ENCODE measurements at regions not wholly inside any gene's neighbourhood (a gene's known extent, or its start where the extent isn't known, plus 50 kb on each side); places are given as distances from the start of the nearest gene placed in this dataset.
"Not testable (repeated sequence)": the region's sequence is repeated elsewhere in the genome, so short reads cannot be mapped to it uniquely, and the experiment has no call there.

GRCh38 chr5:114054594-114054993, 307.3 kb upstream of the KCNN2 start:
- DNase-seq (ENCODE audit: low spot score) = no peak

GRCh38 chr5:114055318-114056184, 306.3 kb upstream of the KCNN2 start:
- no peak for DNase-seq (ENCODE audit: low spot score)

DNA sequence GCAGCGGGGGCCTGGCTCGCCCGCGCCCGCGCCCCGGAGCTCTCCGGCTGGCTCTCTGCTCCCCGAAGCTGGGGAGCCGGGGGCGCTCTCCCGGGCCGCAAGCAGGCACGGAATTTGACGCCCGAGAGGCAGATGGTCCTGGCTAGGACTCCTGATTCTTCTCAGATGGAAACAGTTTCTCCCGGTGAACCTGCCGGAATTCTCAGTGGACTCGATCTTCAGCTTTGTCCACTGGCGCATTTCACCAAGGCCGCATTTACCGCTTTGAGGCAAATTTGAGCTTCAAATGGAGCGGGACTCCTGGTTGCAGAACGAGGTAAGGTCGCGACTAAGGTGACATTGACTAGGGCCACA, 305.7 kb upstream of the KCNN2 start:
- no peak for DNase-seq (ENCODE audit: low spot score)

- DNase-seq (ENCODE audit: low spot score) = no peak
These were observed 301.0 kb upstream of the KCNN2 start for GRCh38 chr5:114060866-114061265.

DNA sequence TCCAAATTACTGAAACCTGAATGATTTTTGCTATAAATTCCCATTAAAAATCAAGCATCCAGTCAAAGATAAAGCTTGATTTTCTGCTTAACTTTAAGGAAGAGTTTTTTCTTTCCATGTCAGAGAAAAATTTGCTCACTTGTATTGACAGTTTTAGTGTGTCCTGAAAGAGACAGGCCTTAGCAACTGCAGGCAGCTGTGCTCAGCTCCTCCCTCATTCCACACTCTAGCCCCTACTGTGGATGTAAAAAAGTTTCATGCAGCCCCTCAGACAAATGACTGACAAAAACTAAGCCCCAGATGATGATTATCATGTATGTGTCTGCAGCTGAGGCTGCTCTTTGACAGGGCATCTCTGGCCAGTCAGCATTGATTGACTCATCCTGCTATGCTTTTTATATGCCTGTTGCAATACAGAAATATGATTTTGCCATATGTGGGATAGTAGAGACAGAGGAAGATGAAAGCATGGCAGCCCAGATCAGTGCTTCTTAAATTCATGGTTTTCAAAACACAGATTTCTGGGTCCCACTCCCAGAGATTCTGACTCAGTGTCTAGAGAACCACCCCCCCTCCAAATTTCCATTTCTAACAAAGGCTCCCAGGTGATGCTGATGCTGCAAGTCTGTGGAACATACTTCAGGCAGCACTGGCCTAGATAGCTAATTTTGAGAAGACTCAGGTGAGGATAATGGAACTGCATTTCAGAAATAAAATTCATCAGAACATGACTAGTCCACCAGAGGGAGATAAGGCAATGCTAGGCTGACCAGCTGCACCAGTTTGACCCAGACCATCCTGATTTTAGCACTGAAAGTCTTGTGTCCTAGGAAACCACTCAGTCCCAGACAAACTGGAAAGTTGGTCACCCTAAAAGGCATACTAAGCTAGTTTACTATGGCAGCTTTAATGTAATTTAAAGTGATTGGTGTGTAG, 298.7 kb upstream of the KCNN2 start:
- DNase-seq (ENCODE audit: low spot score) = no peak

DNA sequence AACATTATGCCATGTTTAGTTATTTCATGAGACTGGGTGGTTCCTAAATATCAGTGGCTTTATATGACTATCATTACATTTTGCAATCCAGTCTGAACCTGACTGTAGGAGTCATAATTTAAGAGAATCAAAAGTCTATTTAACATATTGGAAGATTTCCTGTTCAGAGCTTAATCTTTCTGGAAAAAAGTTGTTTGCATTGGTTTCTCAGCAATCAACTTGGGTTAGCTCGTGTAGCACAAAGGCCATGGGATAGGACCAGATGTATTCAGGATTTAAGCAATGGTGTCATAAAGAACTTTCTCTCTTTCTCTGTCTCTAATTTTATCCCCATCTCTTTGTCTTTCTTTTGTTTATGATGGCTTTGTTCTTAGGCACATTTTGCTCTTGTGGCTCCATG, 296.0 kb upstream of the KCNN2 start:
- DNase-seq (ENCODE audit: low spot score) = no peak

- no peak for DNase-seq (ENCODE audit: low spot score)
These were observed 291.7 kb upstream of the KCNN2 start for GRCh38 chr5:114070093-114070722.

- DNase-seq (ENCODE audit: low spot score) = no peak
These were observed 272.6 kb upstream of the KCNN2 start for GRCh38 chr5:114089259-114089658.

DNA sequence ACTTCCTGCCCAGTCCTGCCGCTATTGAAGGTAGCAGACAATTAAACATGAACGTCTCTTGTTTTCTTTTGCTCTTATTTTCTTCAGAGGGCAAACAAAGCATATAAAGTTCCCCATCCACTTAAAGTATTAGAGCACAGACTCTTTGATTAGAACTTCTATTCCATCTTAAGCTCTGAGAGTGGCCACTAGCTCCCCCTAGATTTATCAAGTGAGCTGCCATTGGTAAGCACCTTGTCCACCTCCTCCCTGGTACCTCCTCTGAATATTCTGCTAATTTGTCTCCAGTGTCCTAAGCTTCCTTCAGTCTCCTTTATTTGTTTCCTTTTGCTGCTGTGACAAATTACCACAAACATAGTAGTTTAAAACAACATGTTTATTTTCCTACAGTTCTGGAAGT, 264.3 kb upstream of the KCNN2 start:
- DNase-seq (ENCODE audit: low spot score) = no peak

GRCh38 chr5:114099161-114099560, 262.7 kb upstream of the KCNN2 start:
- DNase-seq (ENCODE audit: low spot score) = no peak

DNA sequence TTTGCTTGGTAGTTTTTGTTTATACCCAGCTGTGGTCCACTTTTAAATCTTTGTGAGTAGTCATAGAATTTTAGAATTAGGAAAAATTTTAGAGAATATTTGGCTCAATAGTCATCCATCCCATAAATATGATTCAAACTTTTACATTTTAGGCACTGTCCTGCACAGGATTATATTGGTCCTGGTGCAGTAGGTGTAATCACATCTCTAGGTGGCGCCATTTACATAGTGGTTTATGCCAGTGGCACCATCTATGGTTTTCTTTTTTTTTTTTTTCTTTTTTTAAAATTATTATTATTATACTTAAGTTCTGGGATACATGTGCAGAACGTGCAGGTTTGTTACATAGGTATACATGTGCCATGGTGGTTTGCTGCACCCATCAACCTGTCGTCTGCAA, 260.7 kb upstream of the KCNN2 start:
- DNase-seq (ENCODE audit: low spot score) = peak; percentile 16

GRCh38 chr5:114113604-114114003, 248.3 kb upstream of the KCNN2 start:
- DNase-seq (ENCODE audit: low spot score) = no peak

DNA sequence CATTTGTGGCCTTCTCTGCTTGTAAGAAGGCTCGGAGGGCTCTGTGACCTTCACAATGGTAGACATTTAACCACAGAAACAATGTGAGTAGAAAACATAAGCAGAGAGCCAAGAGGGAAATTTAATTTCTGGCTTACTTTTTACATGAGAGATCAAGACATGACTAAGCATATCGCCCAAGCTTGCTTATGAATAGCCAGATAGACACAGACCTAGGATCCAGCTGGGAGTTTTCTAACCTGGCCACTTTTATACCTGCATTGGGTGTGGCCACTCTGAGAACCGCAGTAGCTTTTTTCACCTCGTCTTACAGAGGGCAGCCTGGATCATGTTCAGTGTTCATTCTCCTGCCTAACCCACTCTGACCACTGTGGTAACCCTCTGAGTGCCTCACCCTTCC, 244.9 kb upstream of the KCNN2 start:
- no peak for DNase-seq (ENCODE audit: low spot score)

- no peak for DNase-seq (ENCODE audit: low spot score)
These were observed 243.4 kb upstream of the KCNN2 start for GRCh38 chr5:114118511-114118910.

DNA sequence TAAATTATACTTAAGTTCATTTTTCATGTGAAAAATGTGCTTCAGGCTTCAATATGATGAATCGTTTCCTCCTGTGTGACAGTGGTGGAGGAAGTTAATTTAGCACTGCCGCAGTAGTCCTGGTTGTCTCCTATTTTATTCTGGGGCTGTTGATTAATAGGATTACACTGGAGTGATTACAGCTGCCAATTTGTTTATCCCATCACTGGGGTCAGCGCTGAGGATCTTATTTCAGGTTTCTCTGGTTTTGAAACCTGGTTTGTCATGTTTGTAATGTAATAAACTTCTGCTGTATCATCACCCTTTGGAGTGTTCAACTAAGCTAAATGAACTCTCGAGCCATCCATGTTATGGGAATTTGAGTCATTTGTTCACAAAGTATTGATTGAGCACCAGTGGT, 241.7 kb upstream of the KCNN2 start:
- no peak for DNase-seq (ENCODE audit: low spot score)

- DNase-seq (ENCODE audit: low spot score) = no peak
These were observed 239.0 kb upstream of the KCNN2 start for GRCh38 chr5:114122852-114123251.

DNA sequence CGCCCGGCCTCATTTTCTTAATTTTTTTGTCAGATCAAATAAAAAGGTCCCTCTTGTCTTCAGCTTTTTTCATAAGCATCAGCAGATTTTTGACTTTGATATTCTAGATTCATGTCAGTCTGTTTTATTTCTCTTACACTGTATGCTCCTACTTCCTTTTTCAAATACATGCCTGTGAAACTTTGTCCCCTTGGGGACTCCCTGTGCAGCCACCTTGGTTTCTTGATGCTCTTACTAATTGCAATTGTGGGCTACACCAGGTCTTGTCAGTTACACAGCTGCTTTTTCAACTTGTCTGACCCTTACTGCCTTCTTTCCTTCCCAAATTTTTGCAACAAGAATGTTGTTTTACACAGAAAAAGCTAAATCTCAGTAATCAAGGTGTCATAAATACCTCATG, 238.2 kb upstream of the KCNN2 start:
- no peak for DNase-seq (ENCODE audit: low spot score)

DNA sequence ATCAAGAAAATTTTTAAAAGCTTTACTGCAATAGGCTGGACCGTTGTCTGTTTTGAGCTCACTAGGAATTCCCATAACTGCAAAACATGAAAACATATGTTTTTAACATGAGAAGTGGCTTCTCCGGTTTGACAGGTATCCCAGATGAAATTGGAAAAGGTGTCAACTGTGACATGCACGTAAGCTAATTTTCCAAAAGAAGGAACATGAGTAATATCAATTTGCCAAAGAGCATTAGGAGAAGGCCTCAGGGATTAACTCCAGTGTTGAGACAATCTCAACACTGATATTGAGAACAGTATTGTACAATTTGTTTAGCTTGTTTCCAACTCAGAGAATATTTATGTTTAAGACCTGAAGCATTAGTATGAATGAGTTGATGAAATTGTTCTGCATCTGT, 215.5 kb upstream of the KCNN2 start:
- DNase-seq (ENCODE audit: low spot score) = no peak

DNA sequence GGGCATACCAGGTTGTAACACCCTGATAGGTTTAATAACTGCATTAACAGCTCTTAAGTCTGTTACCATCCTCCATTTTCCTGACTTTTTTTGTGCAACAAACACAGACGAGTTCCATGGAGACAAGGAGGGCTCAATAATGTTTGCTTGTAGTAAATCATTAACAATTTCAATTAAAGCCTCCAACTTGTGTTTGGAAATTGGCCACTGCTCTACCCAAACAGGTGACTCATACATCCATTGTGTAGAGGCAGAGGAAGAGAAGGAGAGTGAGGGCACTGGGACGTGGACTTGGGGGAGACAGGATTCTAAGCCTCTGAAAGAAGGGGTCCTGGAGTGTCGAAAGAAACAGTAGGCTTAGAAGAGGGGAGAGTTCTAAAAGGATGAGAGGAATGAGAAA, 213.6 kb upstream of the KCNN2 start:
- no peak for DNase-seq (ENCODE audit: low spot score)

DNA sequence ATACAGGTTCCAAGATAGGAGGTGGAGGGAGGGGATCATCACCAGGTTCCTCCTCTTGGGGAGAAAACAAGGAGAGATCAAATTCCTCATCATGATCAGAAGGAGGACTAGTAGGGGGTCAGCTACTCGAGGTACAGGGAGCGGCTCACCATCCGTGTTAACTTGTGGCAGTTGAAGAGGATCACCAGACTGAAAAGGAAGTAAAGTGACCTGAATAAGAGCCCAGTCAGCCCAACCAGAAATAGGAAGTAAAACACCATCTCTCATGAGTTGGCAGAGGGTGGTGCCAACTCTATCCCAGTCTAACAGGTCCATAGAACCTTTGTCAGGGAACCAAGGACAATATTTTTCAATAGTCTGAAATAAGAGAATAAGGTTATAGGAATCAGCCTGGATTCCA, 213.1 kb upstream of the KCNN2 start:
- not testable (repeated sequence) for DNase-seq (ENCODE audit: low spot score)

DNA sequence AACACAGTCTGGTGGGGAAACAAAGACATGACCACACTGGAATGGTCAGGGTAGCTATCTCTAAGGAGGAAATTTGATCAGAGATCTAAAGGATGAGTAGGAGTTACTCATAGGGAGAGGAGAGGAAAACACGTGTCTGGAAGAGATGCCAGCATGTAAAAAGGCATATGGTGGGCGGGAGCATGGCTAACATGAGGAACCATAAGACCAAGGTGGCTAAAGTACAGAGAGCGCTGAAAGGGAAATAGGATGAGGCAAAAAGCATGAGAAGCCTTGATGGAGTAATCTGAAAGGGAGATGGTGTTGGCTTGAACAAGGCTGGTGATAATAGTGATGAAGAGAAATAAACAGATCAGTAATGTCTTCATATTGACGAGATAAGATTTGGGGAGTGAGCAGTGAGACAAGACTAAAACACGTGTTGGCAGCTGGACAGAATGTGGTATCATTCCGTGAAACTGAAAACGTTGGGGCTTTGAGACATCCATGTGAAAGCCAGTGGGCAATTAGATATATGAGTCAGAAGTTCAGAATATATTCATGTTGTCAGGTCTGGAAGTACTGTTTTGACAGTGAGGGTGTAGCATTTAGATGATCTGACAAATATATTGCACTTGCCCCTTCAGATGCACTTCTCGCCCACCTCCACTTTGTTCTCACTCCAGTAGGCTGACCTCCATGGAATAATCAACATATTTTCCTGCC, 209.1 kb upstream of the KCNN2 start:
- no peak for DNase-seq (ENCODE audit: low spot score)

- DNase-seq (ENCODE audit: low spot score) = no peak
These were observed 208.5 kb upstream of the KCNN2 start for GRCh38 chr5:114153392-114153791.

All from activated CD4-positive, alpha-beta T cell treated with anti-CD3 and anti-CD28 coated beads, Interleukin-2, Interleukin-4, amounts not matched to agents 100 ng/mL and 50 ng/mL, durations not matched to agents 16 hours and 8 hours (primary cell).